Transverse colon (tissue), 4 donors: ENCODE measurements at regions not wholly inside any gene's neighbourhood (a gene's known extent, or its start where the extent isn't known, plus 50 kb on each side); places are given as distances from the start of the nearest gene placed in this dataset.

Source experiments
- DNase-seq: peaks from one replicate; pipeline ENCODE4 v3.0.0-alpha.2; 2019
- H3K27ac ChIP-seq, 4 donors: fragments of 200-600 bp; sonication (generic); 2 replicates each; pipeline ENCODE4 v1.5.1; 2016 to 2018; ENCODE audit warnings: inconsistent platforms in 4 of 4
- H3K27me3 ChIP-seq: fragments of 200-600 bp; sonication (generic); 2 replicates; pipeline ENCODE4 v1.5.1; 2017; ENCODE audit warnings: inconsistent platforms
- H3K36me3 ChIP-seq, 4 donors: fragments of 200-600 bp; sonication (generic); 2 replicates each; pipeline ENCODE4 v1.5.1; 2017 to 2019; ENCODE audit warnings: inconsistent platforms in 4 of 4
- H3K4me1 ChIP-seq, 4 donors: fragments of 200-600 bp; sonication (generic); 2 replicates each; pipeline ENCODE4 v1.5.1; 2017 to 2020; ENCODE audit warnings: inconsistent platforms in 4 of 4
- H3K4me3 ChIP-seq, 4 donors: fragments of 200-600 bp; sonication (generic); 1 replicate in 1 of 4; 2 replicates in 3 of 4; pipeline versions ENCODE4 v1.5.1 to v1.6.1; 2017 to 2019; ENCODE audit warnings: inconsistent platforms in 4 of 4
- H3K9me3 ChIP-seq, 2 donors: fragments of 200-600 bp; sonication (generic); 2 replicates each; pipeline ENCODE4 v1.5.1; 2017 to 2019; ENCODE audit warnings: inconsistent platforms in 2 of 2
- CTCF ChIP-seq, 5 experiments: fragments of 200-600 bp in 3 of 5; fragments of 450-650 bp in 2 of 5; sonication (generic) in 3 of 5; IDR thresholded peaks; 1 replicate in 2 of 5; 2 replicates in 3 of 5; pipeline ENCODE4 v1.5.1; 2016 to 2017; ENCODE audit warnings: antibody characterized with exemption in 5 of 5, inconsistent platforms in 3 of 5, mild to moderate bottlenecking in 2 of 5, moderate library complexity in 1 of 5
- EP300 ChIP-seq: sonication (generic); formaldehyde crosslinking; IDR thresholded peaks from one replicate; pipeline ENCODE4 v1.6.1; 2017; ENCODE audit warnings: antibody characterized with exemption, low read depth
- POLR2A ChIP-seq: fragments of 450-650 bp; IDR thresholded peaks from one replicate; pipeline ENCODE4 v1.6.1; 2016; ENCODE audit warnings: antibody characterized with exemption, mild to moderate bottlenecking, moderate library complexity
- POLR2AphosphoS5 ChIP-seq, 3 donors: sonication (generic); formaldehyde crosslinking; IDR thresholded peaks; one replicate each; pipeline ENCODE4 v1.6.1; 2016; ENCODE audit warnings: antibody characterized with exemption in 3 of 3
- WGBS, 2 donors: methylation state at CpG; one replicate each; pipeline ENCODE4 v1.1.5; 2018; ENCODE audit warnings: low coverage in 1 of 2; 5-methylcytosine and 5-hydroxymethylcytosine counted together
- in situ Hi-C, 4 donors: fragments of 200-750 bp; cut with MboI; loops; one replicate each; pipeline versions ENCODE4 v1.15.0 to v1.15.1; 2017; ENCODE audit warnings: low sequenced_read_pairs in 3 of 4, low pct_ligation_motif_present in 1 of 4, low pct_unique_long_range_greater_than_20kb in 1 of 4
- intact Hi-C: fragments of 100-400 bp; cut with DNase I; formaldehyde crosslinking; loops from one replicate; pipeline ENCODE4 v1.15.1; 2023; ENCODE audit warnings: low total_unique reads

- DNase-seq = no peak
- 83% methylated on average over 1 of the region's 1 CpG for whole genome bisulfite sequencing, 2 donors
- H3K36me3 ChIP-seq = no peaks in the 10 kb centered on the region
- no peaks in the 10 kb centered on the region for H3K9me3 ChIP-seq
- in situ Hi-C loops = no loop called here
- intact Hi-C loops = no loop called here
- no peak overlapping the region for H3K27ac ChIP-seq
- TF ChIP-seq CTCF (IDR thresholded peaks at IDR 0.05) (no peak), EP300 (no peak), POLR2AphosphoS5 (IDR thresholded peaks at IDR 0.05) (no peak), POLR2A (no peak)
- no peaks in the 10 kb centered on the region for H3K4me1 ChIP-seq
- H3K27me3 ChIP-seq = no peaks in the 10 kb centered on the region
- no peak overlapping the region for H3K4me3 ChIP-seq
Measured at GRCh38 chr4:156661555-156661954, 310.0 kb downstream of the PDGFC start.

GRCh38 chr4:156660465-156660864, 311.1 kb downstream of the PDGFC start:
- no peaks in the 10 kb centered on the region for H3K4me1 ChIP-seq
- H3K9me3 ChIP-seq = no peaks in the 10 kb centered on the region
- WGBS, 2 donors = 77 to 80% methylated on average over 2 of the region's 2 CpGs
- no peak overlapping the region for H3K4me3 ChIP-seq
- no peaks in the 10 kb centered on the region for H3K36me3 ChIP-seq
- no peak for TF ChIP-seq EP300
- no peak for TF ChIP-seq CTCF (IDR thresholded peaks at IDR 0.05)
- no peak for TF ChIP-seq POLR2AphosphoS5 (IDR thresholded peaks at IDR 0.05)
- no peak for TF ChIP-seq POLR2A
- in situ Hi-C loops (no loop called here), intact Hi-C loops (no loop called here)
- H3K27me3 ChIP-seq = no peaks in the 10 kb centered on the region
- DNase-seq = no peak
- H3K27ac ChIP-seq = no peak overlapping the region

- Histone ChIP-seq H3K27ac (no peak overlapping the region), H3K36me3 (no peaks in the 10 kb centered on the region), H3K4me1 (no peaks in the 10 kb centered on the region), H3K4me3 (no peak overlapping the region), H3K9me3 (no peaks in the 10 kb centered on the region), H3K27me3 (no peaks in the 10 kb centered on the region)
- TF ChIP-seq CTCF (IDR thresholded peaks at IDR 0.05) (no peak), POLR2AphosphoS5 (IDR thresholded peaks at IDR 0.05) (no peak)
- WGBS, 2 donors = 63 to 70% methylated on average over 3 of the region's 3 CpGs
- in situ Hi-C loops (no loop called here), intact Hi-C loops (no loop called here)
- no peak for DNase-seq
Measured at GRCh38 chr4:156659983-156660382, 311.6 kb downstream of the PDGFC start.

- no peaks in the 10 kb centered on the region for H3K9me3 ChIP-seq
- H3K4me3 ChIP-seq = no peak overlapping the region
- intact Hi-C loops (no loop called here), in situ Hi-C loops (no loop called here)
- no peaks in the 10 kb centered on the region for H3K27me3 ChIP-seq
- no peak for DNase-seq
- no peaks in the 10 kb centered on the region for H3K4me1 ChIP-seq
- H3K36me3 ChIP-seq = no peaks in the 10 kb centered on the region
- TF ChIP-seq CTCF (IDR thresholded peaks at IDR 0.05) = no peak
- TF ChIP-seq POLR2A = no peak
- no peak for TF ChIP-seq POLR2AphosphoS5 (IDR thresholded peaks at IDR 0.05)
- WGBS, 2 donors = 38 to 40% methylated on average over 2 of the region's 2 CpGs
- H3K27ac ChIP-seq = no peak overlapping the region
Measured at GRCh38 chr4:156659570-156659969, 312.0 kb downstream of the PDGFC start.
